GM19351 (cell line): ENCODE measurements at regions not wholly inside any gene's neighbourhood (a gene's known extent, or its start where the extent isn't known, plus 50 kb on each side); places are given as distances from the start of the nearest gene placed in this dataset.

ENCODE experiments used
- ATAC-seq: cut with Tn5 transposase; IDR thresholded peaks from one replicate; pipeline ENCODE4 v1.9.1; 2021; ENCODE audit warnings: mild to moderate bottlenecking, moderate library complexity; ENCODE audit not compliant: unreplicated experiment

DNA sequence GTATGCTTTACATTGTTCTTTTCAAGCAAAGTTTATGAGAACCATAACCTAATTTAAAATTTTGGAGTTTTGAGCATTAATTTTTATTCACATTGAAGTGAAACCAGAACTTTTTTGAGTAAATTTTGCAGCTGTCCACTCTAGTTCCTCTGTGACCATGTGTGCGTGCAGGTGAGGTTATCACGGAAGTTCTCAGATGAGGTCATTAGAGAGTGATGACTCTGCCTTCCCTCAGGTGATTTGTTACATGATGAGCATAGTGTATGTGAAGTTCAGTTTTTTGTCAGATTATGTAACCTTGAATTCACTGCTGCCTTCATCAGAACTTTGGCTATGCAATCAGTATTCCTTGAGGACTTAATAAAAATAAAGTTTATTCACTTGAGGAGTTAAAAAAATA lies 828.2 kb downstream of the ADGRL2 start:
- ATAC-seq: no peak

DNA sequence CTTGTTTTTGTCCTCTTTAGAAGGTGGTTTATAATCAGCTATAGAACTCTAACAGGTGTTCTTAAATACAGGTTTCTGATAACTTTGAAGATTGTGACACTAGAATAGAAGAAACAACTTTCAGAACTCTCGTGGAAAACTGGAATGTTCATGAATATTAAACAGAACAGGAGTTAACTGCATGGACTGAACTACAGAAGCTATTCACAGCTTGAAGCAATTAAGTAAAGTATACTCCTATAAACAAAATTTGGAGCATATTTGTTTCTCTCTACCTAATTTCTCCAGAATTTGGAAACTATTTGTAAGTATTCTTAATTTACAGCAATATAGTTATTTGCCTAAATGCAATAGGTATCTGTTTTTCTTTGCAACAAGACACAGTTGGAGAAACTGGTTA lies 824.8 kb downstream of the ADGRL2 start:
- ATAC-seq: no peak

DNA sequence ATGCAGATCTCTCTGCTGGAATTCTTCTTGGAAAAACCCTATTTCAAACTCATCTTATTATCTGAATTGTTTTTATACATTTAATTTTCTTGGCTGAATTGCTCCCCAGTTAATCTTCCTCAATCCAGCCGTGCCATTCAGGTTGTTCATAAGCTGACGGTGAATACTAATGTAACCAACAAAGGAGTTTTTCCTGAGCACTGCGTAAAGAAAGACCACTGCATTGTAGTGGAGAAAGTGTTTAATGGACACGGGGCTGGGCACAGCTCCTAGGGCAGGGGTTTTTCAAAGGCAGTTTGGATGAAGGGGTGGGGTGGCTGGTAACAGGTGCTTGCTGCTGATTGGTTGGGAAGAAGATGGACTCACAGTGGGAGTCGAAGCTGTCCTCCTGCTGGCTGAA lies 820.3 kb downstream of the ADGRL2 start:
- no peak for ATAC-seq

DNA sequence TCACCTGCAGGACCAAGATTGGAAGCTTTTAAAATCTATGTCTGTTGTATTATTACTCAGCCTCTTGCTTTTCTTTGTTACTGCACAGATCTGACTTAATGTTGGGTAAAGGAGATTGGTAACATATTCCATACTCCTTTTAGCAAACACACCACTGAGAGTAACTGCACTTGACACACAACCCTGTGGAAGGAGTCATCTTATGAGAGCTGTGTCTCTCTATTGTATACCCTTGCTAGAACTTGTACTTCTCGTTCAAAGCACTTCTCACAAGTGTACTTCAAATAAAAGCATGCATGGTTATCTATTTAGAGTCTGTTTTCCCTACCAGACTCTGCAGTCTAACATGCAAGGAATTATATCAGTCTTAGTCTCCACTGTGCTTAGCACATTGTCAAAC lies 813.4 kb downstream of the ADGRL2 start:
- ATAC-seq: no peak

DNA sequence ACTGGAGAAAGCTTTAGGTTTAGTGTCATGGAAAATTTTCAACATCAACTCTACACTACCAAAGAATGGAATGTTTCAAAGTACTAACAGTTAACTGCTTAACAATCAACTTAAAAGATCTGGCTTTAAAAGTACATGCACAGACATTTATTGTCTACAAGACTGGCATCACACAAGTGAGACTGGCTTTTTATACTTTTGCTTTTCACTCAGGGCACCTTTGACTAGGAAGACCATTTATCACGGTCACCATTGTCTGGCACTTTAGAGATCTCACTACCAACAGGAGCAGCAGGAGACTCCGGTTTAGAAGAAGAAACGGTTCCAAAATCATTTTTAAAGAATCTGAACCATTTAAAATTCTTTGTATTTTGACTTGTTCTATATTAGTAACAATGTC lies 812.3 kb downstream of the ADGRL2 start:
- no peak for ATAC-seq

DNA sequence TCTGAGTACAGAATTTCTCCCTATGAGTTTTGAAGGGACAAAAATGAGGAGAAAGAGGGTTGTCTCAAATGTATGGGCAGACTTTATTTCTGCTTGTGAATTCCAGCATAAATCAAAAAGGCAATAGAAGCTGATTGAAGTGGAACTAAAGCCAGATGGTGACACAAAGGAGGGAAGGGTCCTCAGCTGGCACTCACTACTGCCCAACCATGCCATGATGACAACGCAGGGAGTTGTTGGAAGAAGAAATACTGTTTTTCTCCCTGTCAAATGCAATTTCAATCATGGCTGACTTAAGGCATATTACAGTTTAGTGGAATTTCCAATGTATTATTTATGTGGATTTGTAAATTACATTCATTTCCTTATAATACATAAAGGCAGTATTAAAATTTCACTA lies 805.8 kb downstream of the ADGRL2 start:
- no peak for ATAC-seq

DNA sequence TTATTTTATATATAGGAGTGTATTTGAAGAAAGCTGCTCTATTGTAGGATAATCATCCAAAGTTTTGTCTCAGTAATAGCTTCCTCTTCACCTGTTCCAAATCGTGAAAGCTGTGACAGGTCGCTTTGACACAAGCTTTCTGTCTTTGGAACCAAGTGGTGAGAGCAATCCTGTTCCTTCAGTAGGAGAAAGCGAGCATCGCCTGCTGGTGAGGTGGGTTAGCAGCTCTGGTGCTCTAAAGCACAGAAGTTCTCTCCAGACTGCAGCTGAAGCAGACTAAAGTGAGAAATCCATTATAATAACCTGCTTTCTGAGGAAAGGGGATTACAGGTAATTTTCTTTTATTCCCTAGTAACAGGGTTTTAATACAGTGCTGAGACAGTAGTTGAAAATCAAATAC lies 803.8 kb downstream of the ADGRL2 start:
- no peak for ATAC-seq

DNA sequence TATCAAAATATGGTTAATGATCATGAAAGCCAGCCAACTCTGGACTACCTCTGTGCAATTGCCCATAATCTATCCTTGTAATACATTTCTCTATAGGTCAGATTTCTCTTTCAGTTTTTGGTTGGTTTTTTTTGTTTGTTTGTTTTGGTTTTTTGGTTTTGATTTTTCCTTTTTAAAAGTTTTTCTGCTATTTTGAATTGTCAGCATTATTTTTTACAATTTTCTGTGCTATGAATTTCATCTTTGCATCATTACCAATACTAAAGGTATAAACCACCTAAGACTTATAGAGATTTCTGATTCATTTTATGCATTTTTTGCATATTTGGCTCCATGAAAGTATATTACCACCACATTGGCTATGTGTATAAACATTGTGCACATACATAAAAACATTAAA lies 799.6 kb downstream of the ADGRL2 start:
- no peak for ATAC-seq

DNA sequence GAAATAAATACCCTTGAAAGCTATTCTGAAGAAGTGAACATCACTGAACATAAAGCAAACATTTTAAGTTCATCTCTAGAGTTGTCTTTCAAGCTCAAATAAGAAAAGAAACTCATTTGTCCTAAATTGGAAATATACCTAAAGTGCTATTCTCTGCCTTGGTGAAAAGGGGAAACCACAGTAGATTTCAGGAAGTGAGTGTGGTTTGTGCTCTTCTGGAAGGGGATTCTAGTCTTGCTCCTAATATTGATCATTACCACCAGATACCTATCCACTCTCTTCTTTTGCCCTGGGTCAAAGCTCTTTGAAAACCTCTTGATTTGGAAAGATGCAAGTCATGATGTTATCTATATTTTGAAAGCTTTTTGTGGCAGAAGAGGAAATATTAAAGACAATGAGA lies 798.1 kb downstream of the ADGRL2 start:
- no peak for ATAC-seq

DNA sequence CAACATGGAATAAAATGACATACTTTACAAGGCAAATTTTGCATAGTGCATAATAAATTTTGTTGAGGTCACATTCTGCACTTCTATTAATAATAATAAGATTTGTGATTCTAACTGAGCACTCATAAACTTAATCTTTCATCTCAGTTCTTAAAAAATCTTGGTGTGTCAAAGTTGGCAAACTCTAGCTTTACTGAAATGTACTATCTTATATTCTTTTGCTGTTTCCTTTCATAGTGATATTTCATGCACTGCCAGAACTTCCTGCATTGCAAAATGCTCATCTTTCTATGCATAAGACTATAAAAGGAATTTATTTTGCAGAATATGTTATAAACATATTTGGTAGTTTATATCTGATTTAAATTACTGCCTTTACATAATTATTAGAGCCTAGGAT lies 797.6 kb downstream of the ADGRL2 start:
- no peak for ATAC-seq

DNA sequence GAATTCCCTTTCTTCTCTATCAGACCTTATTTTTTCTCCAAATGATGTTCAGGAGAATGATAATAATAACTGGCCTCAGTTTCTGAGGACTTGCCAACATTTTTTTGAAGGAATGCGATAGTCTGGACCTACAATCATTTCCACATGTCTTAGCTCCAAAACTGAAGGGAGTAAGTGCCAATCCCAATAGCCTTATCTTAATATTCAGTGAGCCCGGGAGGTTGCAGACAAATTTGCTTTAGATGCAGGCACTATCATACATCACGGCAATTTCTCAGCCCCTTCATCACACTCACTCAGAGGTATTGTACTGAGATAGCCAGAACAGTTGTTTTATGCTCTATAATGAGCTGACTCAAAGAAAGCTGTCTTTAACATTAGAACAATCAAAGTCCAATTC lies 796.9 kb downstream of the ADGRL2 start:
- no peak for ATAC-seq

DNA sequence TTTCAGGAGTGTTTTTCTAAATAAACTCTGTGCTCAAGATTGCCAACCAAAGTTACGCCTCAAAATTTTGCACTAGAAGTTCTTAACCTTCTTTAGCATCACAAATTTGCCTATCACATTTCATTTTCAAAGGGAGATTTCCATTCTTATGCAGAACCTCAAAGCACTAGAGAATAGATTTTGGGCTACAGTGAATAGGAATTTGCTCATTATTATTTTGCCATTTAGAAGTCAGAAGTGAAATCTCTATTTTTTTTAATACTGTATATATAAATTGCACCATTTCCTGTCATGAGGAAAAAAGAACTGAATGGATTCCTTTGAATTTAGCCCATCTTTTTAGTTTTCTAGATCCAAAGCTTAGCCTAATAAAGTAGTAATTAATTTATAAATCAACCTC lies 796.4 kb downstream of the ADGRL2 start:
- ATAC-seq: no peak

DNA sequence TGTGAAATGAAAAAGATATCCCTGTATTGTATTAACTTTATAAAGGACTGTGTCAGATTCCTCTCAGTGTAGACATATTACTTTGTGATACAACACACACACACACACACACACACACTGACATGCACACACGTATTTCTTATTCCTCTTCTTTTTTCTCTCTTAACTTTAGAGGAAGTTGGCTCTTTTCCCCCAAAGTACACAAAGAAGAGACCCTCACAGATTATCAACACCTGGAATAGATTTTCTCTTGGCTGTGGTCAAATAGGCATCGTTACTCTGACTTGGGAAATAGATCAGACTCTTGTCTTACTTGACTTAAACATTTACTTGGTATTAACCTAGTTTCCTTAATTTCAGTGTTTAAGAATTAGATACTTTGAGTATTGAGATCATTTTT lies 792.8 kb downstream of the ADGRL2 start:
- no peak for ATAC-seq

DNA sequence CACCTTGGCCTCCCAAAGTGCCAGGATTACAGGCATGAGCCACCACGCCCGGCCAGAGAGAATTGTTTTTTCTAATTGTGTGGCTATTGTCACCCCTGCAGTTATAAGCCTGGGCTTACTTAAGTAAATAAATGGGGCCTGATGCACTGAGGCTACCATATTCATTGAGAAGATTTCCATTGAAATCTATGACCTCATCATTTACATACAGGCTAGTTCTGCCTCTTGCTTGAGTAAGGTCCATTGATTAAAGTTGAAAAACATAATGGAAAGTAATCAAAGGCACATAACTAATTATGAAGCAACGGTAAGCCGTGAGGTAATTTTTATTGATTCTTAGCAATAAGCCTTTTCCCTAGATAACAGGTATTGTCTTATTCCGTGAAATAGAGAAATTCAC lies 788.9 kb downstream of the ADGRL2 start:
- no peak for ATAC-seq

DNA sequence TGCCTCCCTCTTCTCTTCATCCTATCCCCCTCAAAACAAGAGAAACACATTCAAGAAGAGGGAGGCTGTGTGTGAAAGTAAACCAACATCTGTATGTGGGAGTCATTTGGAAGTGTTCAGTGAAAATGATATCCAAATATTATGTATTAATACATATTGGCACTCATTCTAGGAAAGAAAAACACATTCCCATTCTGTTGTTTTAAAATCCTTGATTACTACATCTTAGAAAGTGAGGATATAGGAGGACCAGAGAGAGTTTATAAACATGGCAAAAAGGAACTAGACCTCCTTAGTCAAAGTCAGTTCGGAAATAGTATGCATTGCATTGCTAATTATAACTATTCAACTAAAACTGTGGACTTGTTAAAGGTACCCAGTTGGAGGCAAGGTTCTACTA lies 786.6 kb downstream of the ADGRL2 start:
- no peak for ATAC-seq

DNA sequence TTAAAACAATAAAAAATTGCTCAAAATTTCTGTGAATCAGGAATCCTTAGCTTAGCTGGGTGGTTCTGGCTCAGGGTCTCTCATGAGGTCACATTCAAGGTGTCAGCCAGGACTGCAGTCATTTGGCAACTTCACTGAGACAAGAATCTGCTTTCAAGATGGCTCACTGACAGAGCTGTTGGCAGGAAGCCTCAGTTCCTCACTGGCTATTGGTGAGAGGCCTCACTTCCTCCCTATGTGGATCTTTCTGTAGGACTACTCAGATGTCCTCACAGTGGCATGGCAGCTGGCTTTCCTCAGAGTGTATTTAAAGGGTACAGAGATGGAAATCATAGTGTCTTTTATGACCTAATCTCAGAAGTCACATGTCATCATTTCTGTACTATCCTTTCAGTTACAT lies 785.7 kb downstream of the ADGRL2 start:
- no peak for ATAC-seq

DNA sequence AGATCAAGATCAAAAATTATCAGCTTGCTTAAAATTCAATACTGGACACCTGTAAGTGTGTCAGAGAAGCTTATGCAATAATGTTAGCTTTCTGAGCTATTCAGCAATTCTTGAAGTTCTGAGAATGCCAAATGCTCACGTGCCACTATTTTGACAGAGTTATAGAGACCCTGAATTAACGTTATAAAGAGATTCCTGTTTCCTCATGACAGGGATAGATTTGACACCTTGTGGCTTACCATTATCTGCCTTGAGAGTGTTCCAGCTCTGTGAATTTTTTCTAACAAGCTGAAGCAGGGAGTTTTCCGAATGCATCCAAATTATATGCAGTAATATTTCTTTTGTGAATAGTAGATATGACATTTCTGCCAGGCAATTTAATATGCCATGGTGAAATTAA lies 781.6 kb downstream of the ADGRL2 start:
- ATAC-seq: no peak

DNA sequence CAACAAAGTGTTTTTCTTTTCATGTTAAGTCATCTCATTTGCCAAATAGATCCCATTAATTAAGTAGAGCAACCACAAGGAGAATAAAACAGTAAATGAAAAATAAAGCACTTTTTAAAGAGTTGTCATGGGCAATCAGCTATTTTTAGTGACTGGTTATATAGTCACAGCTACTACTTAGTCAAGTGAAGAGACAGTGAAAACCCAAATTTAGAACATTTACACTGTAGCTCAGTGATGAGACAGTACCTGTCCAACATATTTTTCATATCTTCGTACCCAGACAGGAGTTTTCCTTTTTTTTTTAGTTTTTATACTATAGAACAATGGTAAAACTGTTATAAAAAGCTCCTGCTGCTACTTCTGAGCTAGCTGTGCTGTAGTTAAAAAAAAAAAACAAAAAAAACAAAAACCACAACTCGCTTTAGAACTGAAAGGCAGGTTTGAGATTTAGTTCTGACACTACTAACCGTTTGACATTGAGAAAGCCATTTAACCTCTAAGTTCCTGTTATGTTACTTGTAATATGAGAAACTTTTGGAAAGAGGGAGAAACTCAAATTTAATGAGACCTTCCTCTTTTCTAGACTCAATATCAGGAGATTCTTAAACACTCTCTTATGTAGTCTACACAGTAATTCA lies 777.5 kb downstream of the ADGRL2 start:
- no peak for ATAC-seq

DNA sequence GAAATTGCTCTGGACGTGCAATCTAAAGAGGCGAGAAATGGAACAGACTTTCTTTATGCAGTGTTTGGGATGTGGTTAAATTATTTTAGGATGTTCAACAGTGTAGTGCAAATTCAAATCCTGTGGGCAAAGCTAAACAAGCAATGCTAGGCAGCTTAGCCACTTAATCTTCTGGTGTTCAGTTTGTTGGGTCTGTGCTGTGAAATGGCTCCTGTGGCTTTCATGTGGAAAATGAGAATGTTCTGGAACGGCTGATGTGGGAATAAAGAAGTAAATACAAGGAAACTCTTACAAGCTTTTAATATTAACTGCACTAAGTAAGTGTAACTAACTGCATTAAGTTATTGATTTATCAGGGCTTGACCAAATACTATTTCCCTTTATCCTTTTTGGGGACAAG lies 766.6 kb downstream of the ADGRL2 start:
- ATAC-seq: no peak

DNA sequence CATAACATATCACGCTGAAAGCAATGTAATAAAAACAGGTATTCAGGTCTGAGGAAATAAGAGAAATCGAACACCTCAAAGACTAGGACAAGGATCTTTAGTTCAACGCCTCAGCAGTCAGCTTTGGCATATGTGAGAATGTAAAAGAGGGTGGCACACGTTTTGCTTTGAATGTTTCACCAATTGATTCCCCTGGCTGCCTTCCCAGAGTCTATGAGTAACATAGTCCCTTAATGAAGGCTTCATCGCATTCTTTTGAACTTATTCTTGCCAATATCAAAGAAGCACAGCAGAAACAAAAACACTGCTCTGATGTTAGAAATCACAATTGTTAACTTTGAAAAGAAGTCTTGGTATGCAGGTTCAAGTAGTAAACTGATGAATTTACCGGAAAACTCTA lies 764.8 kb downstream of the ADGRL2 start:
- ATAC-seq: no peak

DNA sequence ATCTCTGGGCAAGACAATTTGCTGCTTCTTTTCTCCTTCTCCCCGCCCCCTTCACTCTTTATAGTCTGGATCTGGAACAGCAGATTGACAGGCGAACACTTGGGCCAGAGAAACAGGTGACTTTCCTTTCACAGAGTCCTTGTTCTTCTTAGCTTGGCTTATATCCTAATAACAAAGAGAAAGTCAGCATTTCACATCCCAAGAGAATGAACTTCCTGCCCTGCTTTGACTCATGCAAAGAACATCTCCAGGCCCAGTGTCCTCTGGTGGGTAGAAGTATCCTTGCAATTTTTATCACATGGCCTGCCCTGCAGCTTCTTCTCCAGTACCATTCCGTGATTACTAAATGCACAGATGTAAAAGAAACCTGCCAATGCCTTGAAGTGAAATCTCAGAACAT lies 764.4 kb downstream of the ADGRL2 start:
- ATAC-seq: no peak

DNA sequence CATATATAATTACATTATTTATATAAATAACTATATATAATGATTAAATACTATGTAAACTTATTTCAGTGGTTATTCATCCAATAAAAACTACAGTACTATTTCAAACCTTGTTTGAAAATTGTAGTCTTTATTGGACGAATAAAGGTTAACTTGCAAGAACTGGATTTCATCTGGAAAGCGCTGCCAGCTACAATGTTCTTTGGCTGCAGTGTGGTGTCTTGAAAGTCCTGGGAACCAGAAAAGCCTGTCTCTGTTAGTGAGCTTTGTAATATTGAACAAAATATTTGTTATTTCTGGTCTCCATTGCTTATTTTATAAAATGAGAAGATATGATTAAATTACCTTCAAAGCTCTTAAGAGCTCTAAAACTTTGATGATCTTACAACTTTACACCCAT lies 763.6 kb downstream of the ADGRL2 start:
- ATAC-seq: no peak

DNA sequence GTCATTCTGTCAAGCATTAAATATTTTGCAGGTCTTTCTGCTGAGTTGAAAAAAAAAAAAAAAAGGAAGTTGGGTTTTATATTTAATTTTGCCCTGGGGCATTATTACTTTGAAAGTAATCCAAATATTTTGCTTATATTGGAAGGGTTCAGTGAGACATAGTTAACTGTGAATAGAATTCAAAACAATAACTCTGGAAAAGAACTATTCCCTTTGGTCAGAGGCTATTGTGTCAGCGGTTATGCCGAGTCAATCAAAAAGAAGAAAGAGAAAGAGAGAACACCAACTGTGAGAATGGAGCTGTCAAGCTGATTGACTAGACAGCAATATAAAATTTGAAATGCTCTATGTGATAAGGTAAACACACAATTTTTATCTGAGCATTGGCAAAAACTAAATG lies 761.7 kb downstream of the ADGRL2 start:
- ATAC-seq: no peak

DNA sequence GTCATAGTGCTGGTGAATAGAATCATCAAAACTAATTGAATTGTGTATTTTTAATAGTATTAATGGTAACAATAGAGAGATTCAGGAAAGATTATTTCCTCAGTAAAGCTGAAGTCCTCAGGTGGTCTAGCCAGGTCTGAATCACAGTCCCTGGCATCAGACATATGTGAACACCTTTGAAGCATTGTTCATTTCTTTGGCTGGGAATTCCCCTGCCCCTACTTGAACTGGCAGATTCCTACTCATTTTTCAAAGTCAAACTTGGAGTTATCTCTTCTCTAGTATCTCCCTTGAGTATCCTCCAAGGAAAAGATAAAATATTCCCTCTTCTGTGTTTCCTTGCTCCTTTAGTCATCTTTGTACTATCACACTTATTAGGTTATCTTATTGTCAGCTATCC lies 759.8 kb downstream of the ADGRL2 start:
- no peak for ATAC-seq
